Natural killer cell treated with Interleukin-12 subunit alpha and Interleukin-12 subunit beta and Interleukin-15 and Interleukin-18, amount 100 ng/mL, for 72 hours (primary cell): ENCODE measurements at regions not wholly inside any gene's neighbourhood (a gene's known extent, or its start where the extent isn't known, plus 50 kb on each side); places are given as distances from the start of the nearest gene placed in this dataset.
A peak's percentile ranks its signal among the peaks of the same experiment; 100 is the strongest.

Experiments used
- ATAC-seq, 2 donors: fragments of 150-1000 bp; cut with Tn5 transposase in 1 of 2; sonication (Bioruptor Pico), chemical (Tn5 transposase) in 1 of 2; 2 replicates each; pipeline ENCODE4 v1.10.0; 2021
- DNase-seq: peaks from one replicate; pipeline ENCODE4 v3.0.0; 2022; ENCODE audit warnings: low spot score
- H3K27ac Mint-ChIP-seq, 2 donors: 1 replicate in 1 of 2; 2 replicates in 1 of 2; pipeline ENCODE4 v1.8.0; 2022; ENCODE audit warnings: mixed read lengths in 2 of 2, mild to moderate bottlenecking in 1 of 2, moderate library complexity in 1 of 2
- H3K27me3 Mint-ChIP-seq, 2 donors: 1 replicate in 1 of 2; 2 replicates in 1 of 2; pipeline ENCODE4 v1.8.0; 2022; ENCODE audit warnings: mixed read lengths in 2 of 2
- H3K36me3 Mint-ChIP-seq: one replicate; pipeline ENCODE4 v1.8.0; 2022; ENCODE audit warnings: mixed read lengths
- H3K4me1 Mint-ChIP-seq, 2 donors: 1 replicate in 1 of 2; 2 replicates in 1 of 2; pipeline ENCODE4 v1.8.0; 2022; ENCODE audit warnings: low read depth in 2 of 2, mixed read lengths in 2 of 2, mild to moderate bottlenecking in 1 of 2
- H3K4me3 Mint-ChIP-seq: one replicate; pipeline ENCODE4 v1.8.0; 2022; ENCODE audit warnings: mixed read lengths
- H3K9me3 Mint-ChIP-seq: 2 replicates; pipeline ENCODE4 v1.8.0; 2022; ENCODE audit warnings: mixed read lengths

- Mint-ChIP-seq H3K9me3 (no peaks in the 10 kb centered on the region), H3K27me3 (peaks cover 5 to 15% of the 10 kb centered on the region in 2 donors)
- no peak for DNase-seq
These were observed 79.7 kb upstream of the SYNDIG1 start for GRCh38 chr20:24389686-24390085.

GRCh38 chr20:24388828-24389380, 80.5 kb upstream of the SYNDIG1 start:
- H3K27me3 Mint-ChIP-seq = peaks cover 5 to 11% of the 10 kb centered on the region in 2 donors
- DNase-seq = no peak
- peaks cover 13 to 17% of the 10 kb centered on the region in 2 donors for H3K4me1 Mint-ChIP-seq
- no peak overlapping the region for H3K27ac Mint-ChIP-seq
- no peaks in the 10 kb centered on the region for H3K9me3 Mint-ChIP-seq
- no peak overlapping the region for H3K4me3 Mint-ChIP-seq
- no peak for ATAC-seq
- H3K36me3 Mint-ChIP-seq = no peaks in the 10 kb centered on the region

More at GRCh38 chr20:24389686-24390085, 79.7 kb upstream of the SYNDIG1 start:
- H3K36me3 Mint-ChIP-seq = no peaks in the 10 kb centered on the region
- no peak overlapping the region for H3K4me3 Mint-ChIP-seq
- H3K27ac Mint-ChIP-seq = no peak overlapping the region
- ATAC-seq = peak; percentile 43 to 55
- peaks cover 13 to 17% of the 10 kb centered on the region in 2 donors for H3K4me1 Mint-ChIP-seq

DNA sequence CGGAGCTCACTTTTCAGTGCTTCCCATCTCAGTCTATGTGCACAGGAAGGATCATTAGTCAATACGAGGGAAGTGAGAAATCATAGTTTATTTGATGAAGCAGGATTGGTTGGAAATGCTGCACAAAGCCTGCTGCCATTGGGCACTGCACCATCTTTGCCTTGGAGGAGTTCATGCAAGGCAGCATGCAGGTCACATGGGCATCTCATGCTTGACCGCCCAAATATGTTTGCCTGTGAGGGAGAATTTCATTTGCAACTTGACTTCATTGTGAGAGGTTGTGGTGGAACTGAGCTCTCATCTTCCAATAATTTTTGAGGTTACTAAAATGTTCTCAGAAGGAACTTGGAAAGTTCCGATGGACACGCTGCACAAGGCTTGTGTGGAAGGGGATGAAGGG, 83.9 kb upstream of the SYNDIG1 start:
- Mint-ChIP-seq H3K36me3 (no peaks in the 10 kb centered on the region), H3K4me1 (peaks cover 10 to 15% of the 10 kb centered on the region in 2 donors), H3K4me3 (no peak overlapping the region), H3K9me3 (no peaks in the 10 kb centered on the region), H3K27ac (no peak overlapping the region), H3K27me3 (peaks cover 0 to 9% of the 10 kb centered on the region in 2 donors)
- DNase-seq (no peak), ATAC-seq (no peak)

GRCh38 chr20:24384865-24385264, 84.6 kb upstream of the SYNDIG1 start:
- ATAC-seq = no peak
- Mint-ChIP-seq H3K4me3 (no peak overlapping the region), H3K36me3 (no peaks in the 10 kb centered on the region), H3K4me1 (peaks cover 6 to 10% of the 10 kb centered on the region in 2 donors), H3K27me3 (peaks cover 0 to 8% of the 10 kb centered on the region in 2 donors), H3K27ac (no peak overlapping the region), H3K9me3 (no peaks in the 10 kb centered on the region)
- DNase-seq = no peak

DNA sequence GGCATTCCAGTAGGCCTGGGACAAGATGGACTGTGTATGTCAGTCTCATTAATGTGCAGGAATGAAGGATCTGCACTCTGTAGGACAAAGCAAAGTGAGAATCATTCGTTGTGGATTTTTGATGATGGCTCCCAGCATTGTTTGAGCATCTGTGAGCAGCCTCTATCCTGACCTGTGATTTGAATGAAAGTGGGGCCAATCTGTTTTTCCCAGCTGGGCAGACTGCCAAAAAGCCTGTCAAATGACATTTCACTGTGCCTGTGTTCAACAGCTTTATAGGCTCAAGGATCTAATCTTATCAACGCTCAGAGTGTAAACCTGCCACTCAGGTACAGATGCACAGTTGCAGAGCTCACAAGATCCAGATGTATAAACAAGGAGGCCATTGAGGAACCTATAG, 86.7 kb upstream of the SYNDIG1 start:
- H3K4me1 Mint-ChIP-seq = no peaks in the 10 kb centered on the region
- no peaks in the 10 kb centered on the region for H3K9me3 Mint-ChIP-seq
- H3K27ac Mint-ChIP-seq = no peak overlapping the region
- H3K27me3 Mint-ChIP-seq = peaks cover 5 to 14% of the 10 kb centered on the region in 2 donors
- H3K36me3 Mint-ChIP-seq = no peaks in the 10 kb centered on the region
- no peak overlapping the region for H3K4me3 Mint-ChIP-seq
- no peak for DNase-seq
- ATAC-seq = no peak

- DNase-seq (no peak), ATAC-seq (no peak)
- Mint-ChIP-seq H3K4me1 (no peaks in the 10 kb centered on the region), H3K27me3 (peaks cover 5 to 14% of the 10 kb centered on the region in 2 donors), H3K27ac (no peak overlapping the region), H3K9me3 (no peaks in the 10 kb centered on the region), H3K4me3 (no peak overlapping the region), H3K36me3 (no peaks in the 10 kb centered on the region)
These were observed 87.1 kb upstream of the SYNDIG1 start for GRCh38 chr20:24382331-24382730.

DNA sequence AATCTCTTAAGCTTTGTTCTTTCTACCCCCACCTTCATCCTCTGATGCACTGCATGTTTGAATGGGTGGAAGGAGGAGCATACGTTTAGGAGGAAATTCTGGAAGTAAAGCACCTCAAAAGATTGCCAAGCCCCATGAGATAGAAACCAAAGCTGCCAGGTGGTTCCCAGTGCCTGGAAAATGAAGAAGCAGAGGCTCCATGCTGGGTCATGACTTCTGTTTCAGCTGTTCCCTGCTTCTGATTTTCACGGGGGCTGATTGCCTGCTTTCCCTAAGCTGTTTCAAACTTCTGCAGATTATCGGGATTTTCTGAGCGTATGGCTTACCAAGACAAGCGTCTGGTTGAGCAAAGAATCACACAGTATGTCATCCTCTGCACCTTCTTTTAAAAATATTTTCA, 87.5 kb upstream of the SYNDIG1 start:
- ATAC-seq = no peak
- Mint-ChIP-seq H3K4me1 (no peaks in the 10 kb centered on the region), H3K36me3 (no peaks in the 10 kb centered on the region), H3K27me3 (peaks cover 5 to 14% of the 10 kb centered on the region in 2 donors), H3K9me3 (no peaks in the 10 kb centered on the region), H3K27ac (no peak overlapping the region), H3K4me3 (no peak overlapping the region)
- no peak for DNase-seq

DNA sequence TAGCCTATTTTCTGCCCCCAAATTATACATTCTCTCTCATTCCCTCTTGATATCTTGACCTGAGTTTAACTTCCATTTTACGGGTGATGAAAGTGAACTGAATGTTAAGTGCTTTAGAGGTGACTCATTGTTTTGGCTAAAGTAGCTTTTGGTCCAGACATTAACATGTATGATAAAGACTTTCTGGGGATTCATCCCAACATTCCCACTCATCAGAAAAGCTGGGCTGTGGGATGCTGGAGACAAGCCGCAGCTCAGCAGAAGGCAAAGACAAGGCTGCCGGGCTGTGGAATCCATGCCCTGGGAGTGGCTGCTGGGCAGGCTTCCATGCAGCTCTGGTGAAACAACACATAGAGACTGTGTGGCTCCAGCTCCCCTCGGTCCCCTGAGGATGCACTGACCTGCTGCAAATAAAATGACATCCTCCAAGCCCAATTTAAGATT, 89.9 kb upstream of the SYNDIG1 start:
- ATAC-seq (no peak), DNase-seq (no peak)
- H3K27me3 Mint-ChIP-seq = peaks cover 5 to 14% of the 10 kb centered on the region in 2 donors
- no peaks in the 10 kb centered on the region for H3K4me1 Mint-ChIP-seq
- H3K27ac Mint-ChIP-seq = no peak overlapping the region
- H3K36me3 Mint-ChIP-seq = no peaks in the 10 kb centered on the region
- H3K4me3 Mint-ChIP-seq = no peak overlapping the region
- H3K9me3 Mint-ChIP-seq = no peaks in the 10 kb centered on the region

- Mint-ChIP-seq H3K27ac (no peak overlapping the region), H3K4me1 (no peaks in the 10 kb centered on the region), H3K4me3 (no peak overlapping the region), H3K27me3 (peaks cover 5 to 14% of the 10 kb centered on the region in 2 donors), H3K36me3 (no peaks in the 10 kb centered on the region), H3K9me3 (no peaks in the 10 kb centered on the region)
- DNase-seq (no peak), ATAC-seq (no peak)
These were observed 90.6 kb upstream of the SYNDIG1 start for GRCh38 chr20:24378661-24379483.

DNA sequence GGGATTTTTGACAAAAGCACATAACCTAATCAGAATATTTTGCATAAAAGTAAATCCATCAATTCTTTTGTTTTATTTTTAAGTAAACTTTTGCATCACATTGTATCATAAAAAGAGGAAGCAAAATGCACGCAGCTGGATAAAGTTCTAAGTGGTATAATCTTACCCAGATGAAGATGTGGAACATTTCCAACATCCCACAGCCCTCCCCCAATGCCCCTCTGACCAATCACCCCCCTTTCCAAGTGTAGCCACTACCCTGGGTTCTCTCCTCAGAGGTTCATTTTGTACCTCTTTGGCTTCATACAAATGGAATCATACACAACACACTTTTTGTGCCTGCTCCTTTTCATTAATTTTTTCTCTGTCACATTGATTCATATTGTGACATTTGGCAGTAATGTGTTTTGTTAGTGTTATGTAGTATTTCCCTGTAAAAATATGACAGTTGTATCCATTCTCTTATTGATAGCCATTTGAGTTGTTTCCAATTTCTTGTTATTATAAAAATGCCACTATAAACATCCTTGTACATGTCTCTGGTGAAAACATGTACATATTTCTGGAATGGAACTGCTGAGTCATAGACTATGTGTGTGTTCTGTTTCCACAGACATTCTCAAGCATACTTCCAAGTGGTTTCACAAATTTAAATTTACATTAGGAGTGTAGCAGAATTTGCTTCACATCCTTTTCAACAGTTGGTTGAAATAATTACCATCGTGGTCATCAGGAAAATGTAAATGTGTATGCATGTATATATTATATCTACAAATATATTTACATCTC, 92.9 kb upstream of the SYNDIG1 start:
- DNase-seq (no peak), ATAC-seq (no peak)
- Mint-ChIP-seq H3K27me3 (peaks cover 5 to 14% of the 10 kb centered on the region in 2 donors), H3K36me3 (no peaks in the 10 kb centered on the region), H3K27ac (no peak overlapping the region), H3K4me3 (no peak overlapping the region), H3K9me3 (no peaks in the 10 kb centered on the region), H3K4me1 (no peaks in the 10 kb centered on the region)

DNA sequence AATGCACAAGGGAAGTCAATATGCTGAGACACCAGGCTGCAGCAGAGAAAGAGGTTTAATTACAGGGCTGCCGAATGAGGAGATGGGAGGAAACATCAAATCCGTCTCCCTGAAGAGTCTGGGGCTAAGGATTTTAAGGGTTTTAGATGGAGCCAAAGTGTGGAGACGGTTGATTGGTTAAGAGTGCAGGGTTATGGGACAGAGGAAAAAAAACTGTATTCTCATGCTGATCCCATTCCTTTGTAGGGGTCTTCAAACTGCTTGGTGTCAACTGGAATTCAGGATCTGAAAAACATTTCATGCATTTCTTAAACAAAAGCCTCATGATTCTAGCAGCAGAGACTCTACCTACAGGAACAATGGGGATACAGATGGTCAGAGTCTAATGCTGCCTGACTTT, 96.1 kb upstream of the SYNDIG1 start:
- ATAC-seq (no peak), DNase-seq (no peak)
- H3K9me3 Mint-ChIP-seq = no peaks in the 10 kb centered on the region
- no peak overlapping the region for H3K4me3 Mint-ChIP-seq
- no peak overlapping the region for H3K27ac Mint-ChIP-seq
- H3K4me1 Mint-ChIP-seq = no peaks in the 10 kb centered on the region
- no peaks in the 10 kb centered on the region for H3K27me3 Mint-ChIP-seq
- no peaks in the 10 kb centered on the region for H3K36me3 Mint-ChIP-seq

DNA sequence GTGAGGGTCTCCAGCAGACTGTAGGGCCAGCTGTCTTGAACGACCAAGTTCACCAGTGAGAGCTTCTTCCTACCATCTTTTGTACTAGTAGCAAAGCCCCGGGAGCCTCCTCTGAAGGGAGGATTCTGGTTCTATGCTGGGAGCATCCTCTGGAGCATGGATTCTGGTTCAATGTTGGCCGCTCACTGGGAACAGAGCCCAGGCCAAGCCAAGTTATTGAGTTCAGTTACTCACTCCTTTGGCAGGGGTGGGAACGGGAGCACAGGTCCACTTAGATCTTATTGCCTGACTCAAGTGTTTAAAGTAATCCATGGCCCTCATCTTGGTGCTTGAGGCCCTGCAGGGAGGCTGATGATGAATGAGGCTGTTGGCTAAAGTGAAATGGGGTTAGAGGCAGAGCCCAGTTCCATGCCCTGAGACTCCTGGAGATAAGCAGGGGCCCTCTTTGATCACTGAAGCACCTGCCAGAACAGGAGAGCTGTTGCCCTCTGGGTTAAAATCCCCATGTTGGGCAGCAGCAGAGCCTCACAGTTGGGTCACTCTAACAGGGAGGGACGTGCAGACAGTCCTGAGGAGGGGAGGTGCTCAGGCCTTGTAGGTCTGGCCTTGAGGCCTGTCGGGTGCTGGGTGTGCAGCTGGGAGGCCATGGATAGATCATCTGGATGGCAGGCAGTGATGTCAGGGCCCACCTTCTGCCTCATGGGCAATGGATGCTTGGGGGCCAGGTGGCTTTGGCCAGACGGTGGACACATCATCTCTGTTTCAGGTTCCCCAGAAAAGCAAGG, 98.3 kb upstream of the SYNDIG1 start:
- Mint-ChIP-seq H3K27me3 (peaks cover 2 to 18% of the 10 kb centered on the region in 2 donors), H3K36me3 (no peaks in the 10 kb centered on the region), H3K9me3 (no peaks in the 10 kb centered on the region), H3K27ac (no peak overlapping the region), H3K4me1 (no peaks in the 10 kb centered on the region), H3K4me3 (no peak overlapping the region)
- no peak for ATAC-seq
- no peak for DNase-seq

DNA sequence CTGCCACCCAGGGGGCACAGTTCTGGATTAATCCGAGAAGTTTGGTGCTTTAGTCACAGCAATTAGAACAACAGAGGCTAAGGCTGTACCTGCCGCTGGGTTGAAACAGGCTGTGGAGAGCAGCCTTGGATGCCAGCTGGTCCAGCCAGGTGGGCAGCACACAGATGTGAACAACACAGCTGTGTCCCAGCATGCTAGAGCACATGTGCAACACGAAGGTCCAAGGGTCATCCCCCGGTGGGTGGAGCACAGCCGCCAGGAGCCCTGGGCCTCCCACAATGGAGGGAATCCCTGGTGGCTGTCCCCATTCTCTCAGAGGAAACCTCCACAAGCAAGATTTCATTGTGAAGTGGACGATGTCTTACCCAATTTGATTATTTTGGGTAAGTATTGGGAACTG, 99.2 kb upstream of the SYNDIG1 start:
- Mint-ChIP-seq H3K27me3 (peaks cover 5 to 18% of the 10 kb centered on the region in 2 donors), H3K4me1 (no peaks in the 10 kb centered on the region), H3K4me3 (no peak overlapping the region), H3K27ac (no peak overlapping the region), H3K36me3 (no peaks in the 10 kb centered on the region), H3K9me3 (no peaks in the 10 kb centered on the region)
- ATAC-seq (peak; percentile 12 to 27), DNase-seq (no peak)
